ENCODE measurements at regions not wholly inside any gene's neighbourhood (a gene's known extent, or its start where the extent isn't known, plus 50 kb on each side); places are given as distances from the start of the nearest gene placed in this dataset.

- no TSS peak for BruUV-seq (replicated peaks)
- Histone ChIP-seq H3K9ac (ENCODE audit: low read length) (no peak overlapping the region), H3K79me2 (ENCODE audit: low read length) (no peaks in the 10 kb centered on the region), H3K9me2 (replicated peaks; ENCODE audit: low read length) (no peaks in the 10 kb centered on the region), H4K20me1 (ENCODE audit: low read length) (no peaks in the 10 kb centered on the region), H3K9me3 (ENCODE audit: low read length) (no peaks in the 10 kb centered on the region), H3K4me1 (ENCODE audit: insufficient read depth, low read length) (no peaks in the 10 kb centered on the region), H3K36me3 (ENCODE audit: low read depth, low read length) (no peaks in the 10 kb centered on the region), H3K27ac (ENCODE audit: low read length) (no peak overlapping the region), H3F3A (ENCODE audit: low read length, unreplicated experiment) (no peaks in the 10 kb centered on the region), H3K27me3 (ENCODE audit: low read length) (no peaks in the 10 kb centered on the region), H3K4me2 (ENCODE audit: low read length) (no peak overlapping the region), H2AFZ (ENCODE audit: low read length) (no peak overlapping the region), H3K4me3 (ENCODE audit: low read length) (no peak overlapping the region)
- intact Hi-C loops (cut with micrococcal nuclease) = no loop called here
- no peak for TF ChIP-seq EZH2phosphoT487 (IDR thresholded peaks at IDR 0.05; ENCODE audit: borderline replicate concordance, low read length)
- TF ChIP-seq EZH2 (IDR thresholded peaks at IDR 0.05; ENCODE audit: low read length, unreplicated experiment) = no peak
- TF ChIP-seq CTCF (conservative IDR thresholded peaks at IDR 0.05; ENCODE audit: low read depth, low read length) = no peak
- DNase-seq (no peak), ATAC-seq (no peak)
- POLR2A ChIA-PET (ENCODE audit: unreplicated experiment) = no interaction called here
- CTCF ChIA-PET = interaction anchor here (0.7 kb wide), 1 partner anchor 233 kb away, joined by 3 read pairs; no protein-coding TSS in a partner anchor
These were observed 509.9 kb upstream of the POU3F4 start for GRCh38 chrX:82998163-82998562.

- ATAC-seq (no peak), DNase-seq (no peak)
- H3K4me1 ChIP-seq (ENCODE audit: insufficient read depth, low read length) = no peaks in the 10 kb centered on the region
- no peaks in the 10 kb centered on the region for H3K27me3 ChIP-seq (ENCODE audit: low read length)
- no peak overlapping the region for H3K27ac ChIP-seq (ENCODE audit: low read length)
- no peaks in the 10 kb centered on the region for H4K20me1 ChIP-seq (ENCODE audit: low read length)
- no peaks in the 10 kb centered on the region for H3F3A ChIP-seq (ENCODE audit: low read length, unreplicated experiment)
- TF ChIP-seq EZH2 (IDR thresholded peaks at IDR 0.05; ENCODE audit: low read length, unreplicated experiment) (no peak), CTCF (conservative IDR thresholded peaks at IDR 0.05; ENCODE audit: low read depth, low read length) (no peak), EZH2phosphoT487 (IDR thresholded peaks at IDR 0.05; ENCODE audit: borderline replicate concordance, low read length) (no peak)
- H3K79me2 ChIP-seq (ENCODE audit: low read length) = no peaks in the 10 kb centered on the region
- no peaks in the 10 kb centered on the region for H3K36me3 ChIP-seq (ENCODE audit: low read depth, low read length)
- no TSS peak for BruUV-seq (replicated peaks)
- H3K9me2 ChIP-seq (replicated peaks; ENCODE audit: low read length) = no peaks in the 10 kb centered on the region
- H3K4me2 ChIP-seq (ENCODE audit: low read length) = no peak overlapping the region
- intact Hi-C loops (cut with micrococcal nuclease) = no loop called here
- no peak overlapping the region for H3K4me3 ChIP-seq (ENCODE audit: low read length)
- POLR2A ChIA-PET (ENCODE audit: unreplicated experiment) = no interaction called here
- no peaks in the 10 kb centered on the region for H3K9me3 ChIP-seq (ENCODE audit: low read length)
- no peak overlapping the region for H2AFZ ChIP-seq (ENCODE audit: low read length)
- CTCF ChIA-PET = no interaction called here
- no peak overlapping the region for H3K9ac ChIP-seq (ENCODE audit: low read length)
These were observed 504.1 kb upstream of the POU3F4 start for GRCh38 chrX:83004012-83004411.

- ChIA-PET CTCF (interaction anchor here (0.6 kb wide), 1 partner anchor 196 kb away, joined by 3 read pairs; no protein-coding TSS in a partner anchor), POLR2A (ENCODE audit: unreplicated experiment) (no interaction called here)
- no peaks in the 10 kb centered on the region for H3K4me1 ChIP-seq (ENCODE audit: insufficient read depth, low read length)
- no TSS peak for BruUV-seq (replicated peaks)
- ATAC-seq (no peak), DNase-seq (peak; percentile 51)
- no peak overlapping the region for H3K4me2 ChIP-seq (ENCODE audit: low read length)
- no peaks in the 10 kb centered on the region for H4K20me1 ChIP-seq (ENCODE audit: low read length)
- no peaks in the 10 kb centered on the region for H3K36me3 ChIP-seq (ENCODE audit: low read depth, low read length)
- no peak overlapping the region for H2AFZ ChIP-seq (ENCODE audit: low read length)
- no peaks in the 10 kb centered on the region for H3K79me2 ChIP-seq (ENCODE audit: low read length)
- no peaks in the 10 kb centered on the region for H3F3A ChIP-seq (ENCODE audit: low read length, unreplicated experiment)
- no peak overlapping the region for H3K9ac ChIP-seq (ENCODE audit: low read length)
- no peak overlapping the region for H3K27ac ChIP-seq (ENCODE audit: low read length)
- H3K27me3 ChIP-seq (ENCODE audit: low read length) = no peaks in the 10 kb centered on the region
- TF ChIP-seq CTCF (conservative IDR thresholded peaks at IDR 0.05; ENCODE audit: low read depth, low read length) (peak; percentile 69), EZH2phosphoT487 (IDR thresholded peaks at IDR 0.05; ENCODE audit: borderline replicate concordance, low read length) (no peak)
- intact Hi-C loops (cut with micrococcal nuclease) = loop anchor here (2.0 kb wide), 1 partner anchor 408 kb away; no protein-coding TSS in a partner anchor
- no peaks in the 10 kb centered on the region for H3K9me2 ChIP-seq (replicated peaks; ENCODE audit: low read length)
- H3K9me3 ChIP-seq (ENCODE audit: low read length) = no peaks in the 10 kb centered on the region
- H3K4me3 ChIP-seq (ENCODE audit: low read length) = no peak overlapping the region
These were observed 499.7 kb upstream of the POU3F4 start for GRCh38 chrX:83008415-83008814.
